Loucy (cell line): ENCODE measurements at regions not wholly inside any gene's neighbourhood (a gene's known extent, or its start where the extent isn't known, plus 50 kb on each side); places are given as distances from the start of the nearest gene placed in this dataset.

Experiments
- H2AFZ ChIP-seq: fragments of 200-600 bp; sonication (generic); 2 replicates; pipeline ENCODE4 v1.6.0; 2016; ENCODE audit warnings: antibody characterized with exemption, mild to moderate bottlenecking, low read length, moderate library complexity
- H3F3A ChIP-seq: fragments of 200-600 bp; 2 replicates; pipeline ENCODE4 v1.6.0; 2016; ENCODE audit warnings: antibody characterized with exemption, low read depth, mild to moderate bottlenecking
- H3K27me3 ChIP-seq: fragments of 200-600 bp; sonication (generic); 2 replicates; pipeline ENCODE4 v1.6.1; 2014; ENCODE audit warnings: low read length, mild to moderate bottlenecking; ENCODE audit not compliant: insufficient read depth, poor library complexity, severe bottlenecking
- H3K36me3 ChIP-seq: fragments of 200-600 bp; sonication (generic); 2 replicates; pipeline ENCODE4 v1.6.1; 2016; ENCODE audit warnings: low read length; ENCODE audit not compliant: insufficient read depth
- H3K4me1 ChIP-seq: fragments of 200-600 bp; sonication (generic); 2 replicates; pipeline ENCODE4 v1.5.1; 2014; ENCODE audit warnings: low read length, mild to moderate bottlenecking; ENCODE audit not compliant: insufficient read depth, poor library complexity, severe bottlenecking
- H3K4me2 ChIP-seq: fragments of 200-600 bp; sonication (generic); 2 replicates; pipeline ENCODE4 v1.6.0; 2014; ENCODE audit warnings: antibody characterized with exemption, low read length, low read depth, mild to moderate bottlenecking; ENCODE audit not compliant: poor library complexity, severe bottlenecking
- H3K4me3 ChIP-seq: fragments of 200-600 bp; sonication (generic); 2 replicates; pipeline ENCODE4 v1.5.1; 2014; ENCODE audit warnings: low read length, mild to moderate bottlenecking, mixed read lengths; ENCODE audit not compliant: poor library complexity, severe bottlenecking
- H3K79me2 ChIP-seq: fragments of 200-600 bp; sonication (generic); 2 replicates; pipeline ENCODE4 v1.6.1; 2014; ENCODE audit warnings: low read length; ENCODE audit not compliant: insufficient read depth
- H3K9ac ChIP-seq: fragments of 200-600 bp; sonication (generic); 2 replicates; pipeline ENCODE4 v1.6.0; 2014; ENCODE audit warnings: mild to moderate bottlenecking, low read depth, low read length, moderate library complexity; ENCODE audit not compliant: poor library complexity, severe bottlenecking
- H3K9me2 ChIP-seq: fragments of 200-600 bp; sonication (generic); replicated peaks from 2 replicates; pipeline ENCODE4 v1.6.1; 2016; ENCODE audit warnings: low read depth, low read length, mixed read lengths
- H3K9me3 ChIP-seq: fragments of 200-600 bp; sonication (generic); 2 replicates; pipeline ENCODE4 v1.6.1; 2014; ENCODE audit warnings: mild to moderate bottlenecking, antibody characterized with exemption, low read length, low read depth; ENCODE audit not compliant: insufficient read depth
- H4K20me1 ChIP-seq: fragments of 200-600 bp; sonication (generic); 2 replicates; pipeline ENCODE4 v1.6.0; 2014; ENCODE audit warnings: antibody characterized with exemption, low read length, mild to moderate bottlenecking; ENCODE audit not compliant: insufficient read depth, poor library complexity, severe bottlenecking
- EZH2phosphoT487 ChIP-seq: fragments of 200-600 bp; IDR thresholded peaks from 2 replicates; pipeline ENCODE4 v1.6.1; 2018; ENCODE audit warnings: antibody characterized with exemption, mild to moderate bottlenecking, moderate library complexity, borderline replicate concordance
- TF ChIP-seq, protein P1 (sequence below): fragments of 200-600 bp; sonication (generic); conservative IDR thresholded peaks from 2 replicates; pipeline ENCODE4 v1.5.1; 2014; ENCODE audit warnings: mild to moderate bottlenecking, antibody characterized with exemption, low read length

DNA sequence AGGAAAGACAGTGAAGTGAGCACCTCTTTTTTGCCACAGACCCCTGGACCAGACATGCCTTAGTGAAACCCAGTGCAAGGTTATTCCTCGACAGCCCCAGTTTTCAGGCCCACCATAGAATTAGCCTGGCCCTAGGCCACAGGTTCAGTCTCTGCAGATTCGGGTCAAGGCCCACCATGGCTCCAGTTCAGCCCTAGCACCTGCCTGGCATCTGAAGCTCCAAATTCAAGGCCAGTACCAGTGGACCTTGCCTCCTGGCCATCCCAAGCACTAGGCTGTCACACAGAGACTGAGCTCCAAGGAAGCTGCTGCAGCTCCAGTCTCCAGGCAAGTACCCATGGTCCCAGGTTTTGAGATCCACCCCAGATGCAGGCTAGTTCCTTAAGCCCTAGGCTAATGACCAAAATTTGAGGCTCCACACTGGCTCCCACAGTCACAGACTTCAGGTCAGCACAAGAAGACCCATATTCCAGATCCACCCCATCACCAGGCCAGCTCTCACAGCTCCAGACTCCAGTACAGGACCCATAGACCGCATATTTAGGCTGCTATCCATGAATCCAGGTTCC lies 877.5 kb upstream of the ADGRB3 start:
- Histone ChIP-seq H3F3A (no peaks in the 10 kb centered on the region), H4K20me1 (no peaks in the 10 kb centered on the region), H2AFZ (no peak overlapping the region), H3K9me2 (no peaks in the 10 kb centered on the region), H3K9ac (no peak overlapping the region), H3K9me3 (no peaks in the 10 kb centered on the region), H3K79me2 (no peaks in the 10 kb centered on the region), H3K27me3 (no peaks in the 10 kb centered on the region), H3K4me2 (no peak overlapping the region), H3K4me3 (no peak overlapping the region), H3K4me1 (no peaks in the 10 kb centered on the region), H3K36me3 (no peaks in the 10 kb centered on the region)
- no peak for TF ChIP-seq EZH2phosphoT487
- TF ChIP-seq, protein P1, sequence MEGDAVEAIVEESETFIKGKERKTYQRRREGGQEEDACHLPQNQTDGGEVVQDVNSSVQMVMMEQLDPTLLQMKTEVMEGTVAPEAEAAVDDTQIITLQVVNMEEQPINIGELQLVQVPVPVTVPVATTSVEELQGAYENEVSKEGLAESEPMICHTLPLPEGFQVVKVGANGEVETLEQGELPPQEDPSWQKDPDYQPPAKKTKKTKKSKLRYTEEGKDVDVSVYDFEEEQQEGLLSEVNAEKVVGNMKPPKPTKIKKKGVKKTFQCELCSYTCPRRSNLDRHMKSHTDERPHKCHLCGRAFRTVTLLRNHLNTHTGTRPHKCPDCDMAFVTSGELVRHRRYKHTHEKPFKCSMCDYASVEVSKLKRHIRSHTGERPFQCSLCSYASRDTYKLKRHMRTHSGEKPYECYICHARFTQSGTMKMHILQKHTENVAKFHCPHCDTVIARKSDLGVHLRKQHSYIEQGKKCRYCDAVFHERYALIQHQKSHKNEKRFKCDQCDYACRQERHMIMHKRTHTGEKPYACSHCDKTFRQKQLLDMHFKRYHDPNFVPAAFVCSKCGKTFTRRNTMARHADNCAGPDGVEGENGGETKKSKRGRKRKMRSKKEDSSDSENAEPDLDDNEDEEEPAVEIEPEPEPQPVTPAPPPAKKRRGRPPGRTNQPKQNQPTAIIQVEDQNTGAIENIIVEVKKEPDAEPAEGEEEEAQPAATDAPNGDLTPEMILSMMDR = no peak

DNA sequence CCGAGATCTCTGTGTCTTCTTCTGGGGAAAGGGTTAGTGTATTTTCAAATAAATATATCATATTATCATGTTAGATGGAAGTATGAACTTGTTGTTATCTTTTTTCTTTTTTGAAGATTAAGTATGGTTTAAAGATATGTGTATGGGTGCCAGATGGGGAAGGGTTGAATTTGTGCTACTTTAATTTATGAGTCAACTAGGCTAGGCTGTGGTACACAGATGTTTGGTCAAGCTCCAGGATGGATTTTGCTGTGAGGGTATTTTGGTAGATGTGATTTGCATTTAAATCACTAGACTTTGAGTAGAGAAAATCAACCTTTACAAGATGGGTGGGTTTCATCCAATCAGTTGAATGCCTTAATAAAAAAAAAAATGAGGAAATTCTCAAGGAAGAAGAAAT lies 886.6 kb upstream of the ADGRB3 start:
- Histone ChIP-seq H2AFZ (no peak overlapping the region), H3K9ac (no peak overlapping the region), H3K4me2 (no peak overlapping the region), H3F3A (no peaks in the 10 kb centered on the region), H3K4me1 (no peaks in the 10 kb centered on the region), H3K9me3 (no peaks in the 10 kb centered on the region), H4K20me1 (no peaks in the 10 kb centered on the region), H3K27me3 (no peaks in the 10 kb centered on the region), H3K36me3 (no peaks in the 10 kb centered on the region), H3K79me2 (no peaks in the 10 kb centered on the region), H3K9me2 (no peaks in the 10 kb centered on the region), H3K4me3 (no peak overlapping the region)
- TF ChIP-seq, protein P1 = no peak
- no peak for TF ChIP-seq EZH2phosphoT487

DNA sequence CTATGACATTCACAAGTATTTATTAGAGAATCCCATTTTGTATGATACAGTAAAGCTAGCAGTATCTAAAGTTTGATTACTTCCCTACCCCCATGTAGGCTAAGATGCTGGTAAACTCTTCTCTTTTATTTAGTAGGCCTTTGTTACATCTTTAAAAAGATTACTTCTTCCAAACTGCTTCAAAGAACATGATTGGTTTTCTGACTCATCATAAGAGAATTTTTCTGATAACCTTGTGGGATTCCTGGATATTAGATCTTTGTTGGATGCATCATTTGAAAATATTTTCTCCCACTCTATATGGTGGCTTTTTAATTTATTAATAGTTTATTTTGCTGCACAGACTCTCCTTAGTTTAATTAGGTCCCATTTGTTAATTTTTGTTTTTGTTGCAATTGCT lies 898.3 kb upstream of the ADGRB3 start:
- no peaks in the 10 kb centered on the region for H3K9me2 ChIP-seq
- no peak overlapping the region for H3K4me3 ChIP-seq
- no peak overlapping the region for H3K9ac ChIP-seq
- H3F3A ChIP-seq = no peaks in the 10 kb centered on the region
- no peaks in the 10 kb centered on the region for H3K9me3 ChIP-seq
- no peak overlapping the region for H2AFZ ChIP-seq
- H3K4me1 ChIP-seq = no peaks in the 10 kb centered on the region
- no peaks in the 10 kb centered on the region for H3K36me3 ChIP-seq
- no peaks in the 10 kb centered on the region for H3K27me3 ChIP-seq
- TF ChIP-seq, protein P1 = no peak
- TF ChIP-seq EZH2phosphoT487 = no peak
- no peaks in the 10 kb centered on the region for H3K79me2 ChIP-seq
- H3K4me2 ChIP-seq = no peak overlapping the region
- no peaks in the 10 kb centered on the region for H4K20me1 ChIP-seq
